ENCODE measurements at regions not wholly inside any gene's neighbourhood (a gene's known extent, or its start where the extent isn't known, plus 50 kb on each side); places are given as distances from the start of the nearest gene placed in this dataset.
A peak's percentile ranks its signal among the peaks of the same experiment; 100 is the strongest.

DNA sequence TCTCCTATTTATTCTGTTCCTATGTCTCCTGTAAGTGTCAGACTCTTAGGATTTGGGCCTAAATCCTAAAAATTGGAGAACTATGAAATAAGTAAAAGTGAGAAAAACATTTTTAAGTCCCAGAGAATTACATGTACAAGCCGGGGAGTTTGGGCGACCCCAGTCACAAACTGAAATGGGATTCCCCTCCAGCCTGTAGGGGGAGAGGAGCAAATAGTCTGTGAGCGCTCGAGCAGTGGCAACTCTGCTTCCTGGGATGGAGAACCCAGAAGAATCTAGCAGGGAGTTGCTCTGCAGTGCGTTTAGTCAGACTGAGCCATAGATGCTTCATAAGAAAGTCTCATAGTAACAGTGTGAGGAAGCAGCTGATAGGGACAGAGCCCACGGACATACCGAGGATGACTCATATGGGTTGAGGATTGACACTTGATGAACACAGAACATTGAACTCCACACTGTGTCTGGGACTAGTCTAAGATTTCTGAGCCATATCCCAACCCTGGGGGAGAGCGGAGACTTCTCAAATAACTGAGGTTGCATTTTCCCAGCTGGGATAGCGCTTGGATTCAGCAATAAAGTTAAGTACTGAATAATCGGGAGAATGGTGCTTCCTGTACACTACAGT is 437.2 kb downstream of the BCKDHB start:
- Histone ChIP-seq H3F3A (ENCODE audit: insufficient read depth) (peaks cover 43% of the 10 kb centered on the region), H3K9me3 (ENCODE audit: low read depth) (no peaks in the 10 kb centered on the region), H2AFZ (no peak overlapping the region), H3K9me2 (ENCODE audit: insufficient read depth) (no peaks in the 10 kb centered on the region), H3K4me3 (no peak overlapping the region), H3K36me3 (ENCODE audit: low read depth) (no peaks in the 10 kb centered on the region), H3K27me3 (replicated peaks; ENCODE audit: insufficient read depth) (no peaks in the 10 kb centered on the region), H3K79me2 (ENCODE audit: insufficient read depth) (no peaks in the 10 kb centered on the region), H3K4me2 (ENCODE audit: unreplicated experiment) (no peak overlapping the region), H3K4me1 (ENCODE audit: insufficient read depth) (peaks cover 70% of the 10 kb centered on the region), H3K27ac (peak overlapping the region; percentile 27), H3K9ac (no peak overlapping the region), H4K20me1 (ENCODE audit: insufficient read depth) (no peaks in the 10 kb centered on the region)
- in situ Hi-C loops (cut with MboI), result no loop called here
- TF ChIP-seq EZH2phosphoT487 (IDR thresholded peaks at IDR 0.05; ENCODE audit: insufficient read depth, low read depth) (no peak), EZH2 (IDR thresholded peaks at IDR 0.05; ENCODE audit: insufficient read depth, poor library complexity, severe bottlenecking) (no peak)
- 80 to 83% methylated on average over 10 of the region's 10 CpGs for WGBS, 2 experiments (ENCODE audit: low coverage in 1 of 2, low lambda C conversion rate in 2 of 2, missing lambda C conversion rate in 2 of 2)
- DNase-seq, result peak; percentile 60

DNA sequence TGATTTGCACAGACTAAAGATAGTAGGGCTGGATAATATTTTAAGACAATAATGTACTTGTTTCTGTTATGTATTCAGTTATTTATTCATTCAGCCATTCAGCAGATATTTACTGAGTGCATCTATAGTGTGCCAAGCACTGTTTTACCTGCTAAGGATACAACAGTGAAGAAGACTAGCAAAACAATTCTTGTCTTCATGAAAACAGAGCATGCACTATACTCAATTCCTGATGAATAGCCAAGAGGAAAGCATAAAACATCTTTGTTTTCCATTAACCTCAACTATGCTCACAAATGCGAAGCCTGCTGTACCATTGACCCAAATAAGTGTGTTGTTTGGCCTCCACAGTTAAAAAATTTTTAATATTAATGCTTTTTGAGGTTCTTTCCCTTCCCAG is 436.7 kb downstream of the BCKDHB start:
- H3K4me2 ChIP-seq (ENCODE audit: unreplicated experiment), result no peak overlapping the region
- no peak for DNase-seq
- no peaks in the 10 kb centered on the region for H3K36me3 ChIP-seq (ENCODE audit: low read depth)
- no peaks in the 10 kb centered on the region for H3K9me3 ChIP-seq (ENCODE audit: low read depth)
- no peaks in the 10 kb centered on the region for H3K9me2 ChIP-seq (ENCODE audit: insufficient read depth)
- H3K4me1 ChIP-seq (ENCODE audit: insufficient read depth), result peaks cover 65% of the 10 kb centered on the region
- TF ChIP-seq EZH2phosphoT487 (IDR thresholded peaks at IDR 0.05; ENCODE audit: insufficient read depth, low read depth) (no peak), EZH2 (IDR thresholded peaks at IDR 0.05; ENCODE audit: insufficient read depth, poor library complexity, severe bottlenecking) (no peak)
- peaks cover 37% of the 10 kb centered on the region for H3F3A ChIP-seq (ENCODE audit: insufficient read depth)
- H2AFZ ChIP-seq, result no peak overlapping the region
- no peak overlapping the region for H3K9ac ChIP-seq
- H3K27ac ChIP-seq, result peak overlapping the region; percentile 27
- no peak overlapping the region for H3K4me3 ChIP-seq
- H3K79me2 ChIP-seq (ENCODE audit: insufficient read depth), result no peaks in the 10 kb centered on the region
- WGBS, 2 experiments (ENCODE audit: low coverage in 1 of 2, low lambda C conversion rate in 2 of 2, missing lambda C conversion rate in 2 of 2), result 97 to 100% methylated on average over 1 of the region's 1 CpG
- in situ Hi-C loops (cut with MboI), result no loop called here
- H3K27me3 ChIP-seq (replicated peaks; ENCODE audit: insufficient read depth), result no peaks in the 10 kb centered on the region
- H4K20me1 ChIP-seq (ENCODE audit: insufficient read depth), result no peaks in the 10 kb centered on the region

- Histone ChIP-seq H3K9ac (no peak overlapping the region), H3K36me3 (ENCODE audit: low read depth) (no peaks in the 10 kb centered on the region; the same call in 1 of the 2 replicates), H2AFZ (no peak overlapping the region), H3K4me1 (ENCODE audit: insufficient read depth) (peaks cover 54% of the 10 kb centered on the region), H3K27ac (peak overlapping the region; percentile 73), H3F3A (ENCODE audit: insufficient read depth) (peaks cover 25% of the 10 kb centered on the region), H3K27me3 (replicated peaks; ENCODE audit: insufficient read depth) (no peaks in the 10 kb centered on the region), H3K79me2 (ENCODE audit: insufficient read depth) (no peaks in the 10 kb centered on the region), H3K4me2 (ENCODE audit: unreplicated experiment) (peak overlapping the region; percentile 9), H3K4me3 (no peak overlapping the region), H4K20me1 (ENCODE audit: insufficient read depth) (no peaks in the 10 kb centered on the region), H3K9me2 (ENCODE audit: insufficient read depth) (no peaks in the 10 kb centered on the region), H3K9me3 (ENCODE audit: low read depth) (no peaks in the 10 kb centered on the region)
- no peak for DNase-seq
- TF ChIP-seq EZH2phosphoT487 (IDR thresholded peaks at IDR 0.05; ENCODE audit: insufficient read depth, low read depth), result no peak
- no peak for TF ChIP-seq EZH2 (IDR thresholded peaks at IDR 0.05; ENCODE audit: insufficient read depth, poor library complexity, severe bottlenecking)
- WGBS, 2 experiments (ENCODE audit: low coverage in 1 of 2, low lambda C conversion rate in 2 of 2, missing lambda C conversion rate in 2 of 2), result 86 to 87% methylated on average over 3 of the region's 3 CpGs
- in situ Hi-C loops (cut with MboI), result no loop called here
These were observed 435.4 kb downstream of the BCKDHB start for GRCh38 chr6:80541886-80542285.

- no peak for TF ChIP-seq EZH2phosphoT487 (IDR thresholded peaks at IDR 0.05; ENCODE audit: insufficient read depth, low read depth)
- no peak for TF ChIP-seq EZH2 (IDR thresholded peaks at IDR 0.05; ENCODE audit: insufficient read depth, poor library complexity, severe bottlenecking)
- Histone ChIP-seq H2AFZ (no peak overlapping the region), H3K27ac (peak overlapping the region; percentile 73), H3K9me3 (ENCODE audit: low read depth) (no peaks in the 10 kb centered on the region), H3K4me2 (ENCODE audit: unreplicated experiment) (peak overlapping the region; percentile 9), H3K9ac (no peak overlapping the region; the same call in 1 of the 2 replicates), H3K4me1 (ENCODE audit: insufficient read depth) (peaks cover 51% of the 10 kb centered on the region), H3F3A (ENCODE audit: insufficient read depth) (peaks cover 23% of the 10 kb centered on the region), H3K9me2 (ENCODE audit: insufficient read depth) (no peaks in the 10 kb centered on the region), H3K79me2 (ENCODE audit: insufficient read depth) (no peaks in the 10 kb centered on the region), H3K4me3 (no peak overlapping the region), H3K36me3 (ENCODE audit: low read depth) (no peaks in the 10 kb centered on the region; the same call in 1 of the 2 replicates), H3K27me3 (replicated peaks; ENCODE audit: insufficient read depth) (no peaks in the 10 kb centered on the region), H4K20me1 (ENCODE audit: insufficient read depth) (no peaks in the 10 kb centered on the region)
- DNase-seq, result peak; percentile 87
- in situ Hi-C loops (cut with MboI), result no loop called here
These were observed 434.7 kb downstream of the BCKDHB start for GRCh38 chr6:80541181-80541580.

Measured in GM23248 (cell line).